Tibial nerve (tissue), 4 donors: ENCODE measurements at regions not wholly inside any gene's neighbourhood (a gene's known extent, or its start where the extent isn't known, plus 50 kb on each side); places are given as distances from the start of the nearest gene placed in this dataset.

Source experiments
- DNase-seq, 2 donors: peaks; one replicate each; pipeline ENCODE4 v3.0.0-alpha.2; 2019; ENCODE audit warnings: low spot score in 2 of 2
- H3K27ac ChIP-seq, 4 donors: fragments of 200-600 bp; sonication (generic) in 3 of 4; one replicate each; pipeline ENCODE4 v1.5.1; 2017 to 2019; ENCODE audit warnings: mild to moderate bottlenecking in 1 of 4
- H3K27me3 ChIP-seq, 2 donors: fragments of 200-600 bp; sonication (generic) in 1 of 2; one replicate each; pipeline versions ENCODE4 v1.5.1 to v1.6.0; 2017 to 2019
- H3K36me3 ChIP-seq, 3 donors: fragments of 200-600 bp; sonication (generic); one replicate each; pipeline ENCODE4 v1.5.1; 2018 to 2019
- H3K4me1 ChIP-seq, 4 donors: fragments of 200-600 bp; sonication (generic) in 3 of 4; one replicate each; pipeline ENCODE4 v1.5.1; 2017 to 2019
- H3K4me3 ChIP-seq, 4 donors: fragments of 200-600 bp; sonication (generic) in 3 of 4; one replicate each; pipeline ENCODE4 v1.5.1; 2017 to 2019; ENCODE audit warnings: mild to moderate bottlenecking in 1 of 4, moderate library complexity in 1 of 4
- H3K9me3 ChIP-seq, 4 donors: fragments of 200-600 bp; sonication (generic) in 3 of 4; one replicate each; pipeline ENCODE4 v1.5.1; 2017 to 2019
- CTCF ChIP-seq, 5 experiments: fragments of 200-600 bp in 3 of 5; fragments of 450-650 bp in 2 of 5; sonication (generic) in 3 of 5; IDR thresholded peaks; one replicate each; pipeline ENCODE4 v1.5.1; 2016 to 2019; ENCODE audit warnings: antibody characterized with exemption in 5 of 5, mild to moderate bottlenecking in 3 of 5, moderate library complexity in 2 of 5
- EP300 ChIP-seq, 2 donors: sonication (generic); formaldehyde crosslinking; IDR thresholded peaks; one replicate each; pipeline ENCODE4 v1.6.1; 2017; ENCODE audit warnings: antibody characterized with exemption in 2 of 2, mild to moderate bottlenecking in 1 of 2
- POLR2A ChIP-seq, 2 donors: fragments of 450-650 bp; IDR thresholded peaks; one replicate each; pipeline ENCODE4 v1.6.1; 2017; ENCODE audit warnings: antibody characterized with exemption in 2 of 2, mild to moderate bottlenecking in 2 of 2, moderate library complexity in 2 of 2
- WGBS, 2 donors: methylation state at CpG; one replicate each; pipeline ENCODE4 v1.1.5; 2018; 5-methylcytosine and 5-hydroxymethylcytosine counted together

GRCh38 chr13:50357586-50358118, 342.4 kb downstream of the KCNRG start:
- no peaks in the 10 kb centered on the region for H3K27me3 ChIP-seq
- peak in 1 of 2 donors; percentile 25 for DNase-seq
- H3K4me3 ChIP-seq, result no peak overlapping the region
- H3K27ac ChIP-seq, result peak overlapping the region; percentile 44 to 84 (median 70)
- peaks cover 0 to 39% (median 6%) of the 10 kb centered on the region in 4 donors for H3K4me1 ChIP-seq
- no peaks in the 10 kb centered on the region for H3K36me3 ChIP-seq
- TF ChIP-seq EP300 (IDR thresholded peaks at IDR 0.05), result peak in 1 of 2 donors; percentile 23
- TF ChIP-seq POLR2A (IDR thresholded peaks at IDR 0.05), result no peak
- TF ChIP-seq CTCF (IDR thresholded peaks at IDR 0.05), result no peak
- 27% methylated on average over 9 of the region's 9 CpGs for WGBS, 2 donors
- H3K9me3 ChIP-seq, result no peaks in the 10 kb centered on the region

- peaks cover 0 to 34% (median 6%) of the 10 kb centered on the region in 4 donors for H3K4me1 ChIP-seq
- TF ChIP-seq CTCF (IDR thresholded peaks at IDR 0.05) (no peak), EP300 (IDR thresholded peaks at IDR 0.05) (no peak)
- DNase-seq, result no peak
- no peak overlapping the region for H3K4me3 ChIP-seq
- H3K9me3 ChIP-seq, result no peaks in the 10 kb centered on the region
- no peaks in the 10 kb centered on the region for H3K27me3 ChIP-seq
- H3K36me3 ChIP-seq, result no peaks in the 10 kb centered on the region
- H3K27ac ChIP-seq, result peak overlapping the region; percentile 54 to 84 (median 70)
- WGBS, 2 donors, result 12 to 23% methylated on average over 1 of the region's 1 CpG
Observed at GRCh38 chr13:50358231-50359040, 343.2 kb downstream of the KCNRG start.

- no peaks in the 10 kb centered on the region for H3K9me3 ChIP-seq
- no peaks in the 10 kb centered on the region for H3K36me3 ChIP-seq
- H3K27ac ChIP-seq, result peak overlapping the region in 2 of 4 donors; percentile 75 to 84
- no peaks in the 10 kb centered on the region for H3K27me3 ChIP-seq
- DNase-seq, result no peak
- WGBS, 2 donors, result 72 to 82% methylated on average over 3 of the region's 3 CpGs
- H3K4me3 ChIP-seq, result no peak overlapping the region
- TF ChIP-seq POLR2A (IDR thresholded peaks at IDR 0.05) (no peak), CTCF (IDR thresholded peaks at IDR 0.05) (no peak), EP300 (IDR thresholded peaks at IDR 0.05) (no peak)
- H3K4me1 ChIP-seq, result peaks cover 0 to 30% (median 6%) of the 10 kb centered on the region in 4 donors
Observed at GRCh38 chr13:50359041-50359367, 343.8 kb downstream of the KCNRG start.

GRCh38 chr13:50359779-50360178, 344.5 kb downstream of the KCNRG start:
- no peak for DNase-seq
- WGBS, 2 donors, result 90 to 94% methylated on average over 8 of the region's 8 CpGs
- H3K36me3 ChIP-seq, result no peaks in the 10 kb centered on the region
- no peak overlapping the region for H3K4me3 ChIP-seq
- H3K9me3 ChIP-seq, result no peaks in the 10 kb centered on the region
- no peak for TF ChIP-seq POLR2A (IDR thresholded peaks at IDR 0.05)
- no peak for TF ChIP-seq CTCF (IDR thresholded peaks at IDR 0.05)
- TF ChIP-seq EP300 (IDR thresholded peaks at IDR 0.05), result no peak
- H3K27me3 ChIP-seq, result no peaks in the 10 kb centered on the region
- H3K4me1 ChIP-seq, result peaks cover 0 to 26% (median 6%) of the 10 kb centered on the region in 4 donors
- no peak overlapping the region for H3K27ac ChIP-seq

- DNase-seq, result no peak
- no peaks in the 10 kb centered on the region for H3K36me3 ChIP-seq
- peaks cover 0 to 26% (median 6%) of the 10 kb centered on the region in 4 donors for H3K4me1 ChIP-seq
- H3K9me3 ChIP-seq, result no peaks in the 10 kb centered on the region
- WGBS, 2 donors, result 93 to 100% methylated on average over 2 of the region's 2 CpGs
- no peaks in the 10 kb centered on the region for H3K27me3 ChIP-seq
- no peak overlapping the region for H3K4me3 ChIP-seq
- TF ChIP-seq POLR2A (IDR thresholded peaks at IDR 0.05) (no peak), CTCF (IDR thresholded peaks at IDR 0.05) (no peak), EP300 (IDR thresholded peaks at IDR 0.05) (no peak)
- H3K27ac ChIP-seq, result peak overlapping the region in 2 of 4 donors; percentile 31 to 79
Observed at GRCh38 chr13:50360637-50361036, 345.4 kb downstream of the KCNRG start.
